ENCODE measurements at regions not wholly inside any gene's neighbourhood (a gene's known extent, or its start where the extent isn't known, plus 50 kb on each side); places are given as distances from the start of the nearest gene placed in this dataset.

GRCh38 chr14:48096897-48097296 lies 421.5 kb upstream of the MDGA2 start:
- H3K9me3 ChIP-seq (ENCODE audit: control insufficient read depth, low read depth, low read length) = peaks cover 2% of the 10 kb centered on the region
- H3K36me3 ChIP-seq (ENCODE audit: control insufficient read depth in 2 of 2, extremely low read depth in 1 of 2, insufficient read depth in 2 of 2, low read length in 2 of 2) = no peaks in the 10 kb centered on the region
- H3K9me1 ChIP-seq (ENCODE audit: control insufficient read depth, extremely low read depth, insufficient read depth, low read length) = no peaks in the 10 kb centered on the region
- H3K4me1 ChIP-seq (ENCODE audit: control insufficient read depth, extremely low read depth, insufficient read depth, low read length) = no peaks in the 10 kb centered on the region
- H3K79me2 ChIP-seq (ENCODE audit: control insufficient read depth, insufficient read depth, low read length) = no peaks in the 10 kb centered on the region
- no peak overlapping the region for H3K4me2 ChIP-seq (ENCODE audit: control insufficient read depth, extremely low read depth, insufficient read depth, low read depth, low read length)
- dilution Hi-C loops (cut with MboI; ENCODE audit: extremely low pct_ligation_motif_present, low sequenced_read_pairs) = no loop called here
- DNase-seq (ENCODE audit: low read depth, low spot score) (no peak), FAIRE-seq (no peak)
- no peak overlapping the region for H3K4me3 ChIP-seq (ENCODE audit: control insufficient read depth in 2 of 3, extremely low read depth in 1 of 3, insufficient read depth in 2 of 3, low read depth in 1 of 3, low read length in 3 of 3)
- H3K9ac ChIP-seq (ENCODE audit: control insufficient read depth, extremely low read depth, insufficient read depth, low read length) = no peak overlapping the region
- H4K20me1 ChIP-seq (ENCODE audit: control insufficient read depth, extremely low read depth, insufficient read depth, low read length) = no peaks in the 10 kb centered on the region
- no peak overlapping the region for H2AFZ ChIP-seq (ENCODE audit: control insufficient read depth, low read length)
- TF ChIP-seq, protein P1, sequence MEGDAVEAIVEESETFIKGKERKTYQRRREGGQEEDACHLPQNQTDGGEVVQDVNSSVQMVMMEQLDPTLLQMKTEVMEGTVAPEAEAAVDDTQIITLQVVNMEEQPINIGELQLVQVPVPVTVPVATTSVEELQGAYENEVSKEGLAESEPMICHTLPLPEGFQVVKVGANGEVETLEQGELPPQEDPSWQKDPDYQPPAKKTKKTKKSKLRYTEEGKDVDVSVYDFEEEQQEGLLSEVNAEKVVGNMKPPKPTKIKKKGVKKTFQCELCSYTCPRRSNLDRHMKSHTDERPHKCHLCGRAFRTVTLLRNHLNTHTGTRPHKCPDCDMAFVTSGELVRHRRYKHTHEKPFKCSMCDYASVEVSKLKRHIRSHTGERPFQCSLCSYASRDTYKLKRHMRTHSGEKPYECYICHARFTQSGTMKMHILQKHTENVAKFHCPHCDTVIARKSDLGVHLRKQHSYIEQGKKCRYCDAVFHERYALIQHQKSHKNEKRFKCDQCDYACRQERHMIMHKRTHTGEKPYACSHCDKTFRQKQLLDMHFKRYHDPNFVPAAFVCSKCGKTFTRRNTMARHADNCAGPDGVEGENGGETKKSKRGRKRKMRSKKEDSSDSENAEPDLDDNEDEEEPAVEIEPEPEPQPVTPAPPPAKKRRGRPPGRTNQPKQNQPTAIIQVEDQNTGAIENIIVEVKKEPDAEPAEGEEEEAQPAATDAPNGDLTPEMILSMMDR (optimal IDR thresholded peaks at IDR 0.05 in 1 of 3, IDR thresholded peaks at IDR 0.05 in 1 of 3, conservative IDR thresholded peaks at IDR 0.05 in 1 of 3; ENCODE audit: extremely low read depth in 1 of 3, insufficient read depth in 2 of 3, low read length in 3 of 3) = no peak
- no peak for TF ChIP-seq EZH2 (IDR thresholded peaks at IDR 0.05; ENCODE audit: low read length)
- no peak overlapping the region for H3K27ac ChIP-seq (ENCODE audit: control insufficient read depth, insufficient read depth, low read length)
- H3K27me3 ChIP-seq (ENCODE audit: control insufficient read depth, extremely low read depth, insufficient read depth, low read length) = no peaks in the 10 kb centered on the region

DNA sequence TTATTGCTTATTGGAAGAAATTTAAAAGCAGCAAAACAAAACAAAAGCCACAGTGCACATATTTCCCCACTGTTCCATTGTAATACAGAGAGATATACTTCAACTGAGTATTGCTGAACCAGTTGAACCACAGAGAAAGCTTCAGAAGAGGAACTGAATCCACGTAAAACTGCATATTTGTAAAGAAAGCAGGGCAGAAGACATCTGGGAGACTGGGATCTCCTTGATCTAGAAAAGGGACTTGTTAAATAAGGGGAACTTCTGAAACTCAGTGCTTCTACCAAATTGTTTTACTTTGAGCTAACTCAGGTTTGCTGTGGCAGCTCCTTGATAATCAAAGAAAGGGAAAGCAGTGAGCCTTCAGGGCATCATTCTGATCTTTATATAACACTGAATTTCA lies 411.1 kb upstream of the MDGA2 start:
- Histone ChIP-seq H3K79me2 (ENCODE audit: control insufficient read depth, insufficient read depth, low read length) (no peaks in the 10 kb centered on the region), H3K27ac (ENCODE audit: control insufficient read depth, insufficient read depth, low read length) (no peak overlapping the region), H3K9ac (ENCODE audit: control insufficient read depth, extremely low read depth, insufficient read depth, low read length) (no peak overlapping the region), H3K36me3 (ENCODE audit: control insufficient read depth in 2 of 2, extremely low read depth in 1 of 2, insufficient read depth in 2 of 2, low read length in 2 of 2) (no peaks in the 10 kb centered on the region), H3K9me3 (ENCODE audit: control insufficient read depth, low read depth, low read length) (peaks cover 2% of the 10 kb centered on the region), H3K9me1 (ENCODE audit: control insufficient read depth, extremely low read depth, insufficient read depth, low read length) (no peaks in the 10 kb centered on the region), H3K27me3 (ENCODE audit: control insufficient read depth, extremely low read depth, insufficient read depth, low read length) (no peaks in the 10 kb centered on the region), H3K4me1 (ENCODE audit: control insufficient read depth, extremely low read depth, insufficient read depth, low read length) (no peaks in the 10 kb centered on the region), H2AFZ (ENCODE audit: control insufficient read depth, low read length) (no peak overlapping the region), H3K4me3 (ENCODE audit: control insufficient read depth in 2 of 3, extremely low read depth in 1 of 3, insufficient read depth in 2 of 3, low read depth in 1 of 3, low read length in 3 of 3) (no peak overlapping the region), H4K20me1 (ENCODE audit: control insufficient read depth, extremely low read depth, insufficient read depth, low read length) (no peaks in the 10 kb centered on the region), H3K4me2 (ENCODE audit: control insufficient read depth, extremely low read depth, insufficient read depth, low read depth, low read length) (no peak overlapping the region)
- FAIRE-seq (no peak), DNase-seq (ENCODE audit: low read depth, low spot score) (no peak)
- TF ChIP-seq EZH2 (IDR thresholded peaks at IDR 0.05; ENCODE audit: low read length) = no peak
- TF ChIP-seq, protein P1 (optimal IDR thresholded peaks at IDR 0.05 in 1 of 3, IDR thresholded peaks at IDR 0.05 in 1 of 3, conservative IDR thresholded peaks at IDR 0.05 in 1 of 3; ENCODE audit: extremely low read depth in 1 of 3, insufficient read depth in 2 of 3, low read length in 3 of 3) = no peak
- dilution Hi-C loops (cut with MboI; ENCODE audit: extremely low pct_ligation_motif_present, low sequenced_read_pairs) = no loop called here
